ENCODE measurements at regions not wholly inside any gene's neighbourhood (a gene's known extent, or its start where the extent isn't known, plus 50 kb on each side); places are given as distances from the start of the nearest gene placed in this dataset.
"Not testable (repeated sequence)": the region's sequence is repeated elsewhere in the genome, so short reads cannot be mapped to it uniquely, and the experiment has no call there.

GRCh38 chr13:103487841-103488240 is 421.6 kb upstream of the SLC10A2 start:
- FAIRE-seq (no peak), DNase-seq (no peak)
- WGBS, 3 donors: 53 to 77% (median 74%) methylated on average over 2 of the region's 2 CpGs
- H3K36me3 ChIP-seq (ENCODE audit: control insufficient read depth in 3 of 3, insufficient read depth in 2 of 3, low read depth in 1 of 3, low read length in 3 of 3): no peaks in the 10 kb centered on the region
- no peaks in the 10 kb centered on the region for H3K27me3 ChIP-seq (ENCODE audit: control insufficient read depth in 3 of 3, insufficient read depth in 3 of 3, low read length in 3 of 3)
- no peak overlapping the region for H3K4me3 ChIP-seq (ENCODE audit: low read depth in 1 of 3, low read length in 3 of 3)
- H3K9me3 ChIP-seq (ENCODE audit: control insufficient read depth in 2 of 2, insufficient read depth in 1 of 2, low read depth in 1 of 2, low read length in 1 of 2): no peaks in the 10 kb centered on the region
- no peak overlapping the region for H3K27ac ChIP-seq (ENCODE audit: low read depth in 1 of 3, low read length in 2 of 3)
- no peaks in the 10 kb centered on the region for H3K4me1 ChIP-seq (ENCODE audit: control insufficient read depth in 3 of 3, insufficient read depth in 2 of 3, low read depth in 1 of 3, low read length in 2 of 3)

- no peak for FAIRE-seq
- WGBS, 3 donors: 95 to 100% (median 96%) methylated on average over 1 of the region's 1 CpG
- no peaks in the 10 kb centered on the region for H3K36me3 ChIP-seq (ENCODE audit: control insufficient read depth in 3 of 3, insufficient read depth in 2 of 3, low read depth in 1 of 3, low read length in 3 of 3)
- no peaks in the 10 kb centered on the region for H3K4me1 ChIP-seq (ENCODE audit: control insufficient read depth in 3 of 3, insufficient read depth in 2 of 3, low read depth in 1 of 3, low read length in 2 of 3)
- H3K9me3 ChIP-seq (ENCODE audit: control insufficient read depth in 2 of 2, insufficient read depth in 1 of 2, low read depth in 1 of 2, low read length in 1 of 2): no peaks in the 10 kb centered on the region
- H3K4me3 ChIP-seq (ENCODE audit: low read depth in 1 of 3, low read length in 3 of 3): no peak overlapping the region
- H3K27me3 ChIP-seq (ENCODE audit: control insufficient read depth in 3 of 3, insufficient read depth in 3 of 3, low read length in 3 of 3): no peaks in the 10 kb centered on the region
- no peak overlapping the region for H3K27ac ChIP-seq (ENCODE audit: low read depth in 1 of 3, low read length in 2 of 3)
- DNase-seq: no peak
Measured at GRCh38 chr13:103473081-103473480, 406.9 kb upstream of the SLC10A2 start.

- no peaks in the 10 kb centered on the region for H3K27me3 ChIP-seq (ENCODE audit: control insufficient read depth in 3 of 3, insufficient read depth in 3 of 3, low read length in 3 of 3)
Measured at GRCh38 chr13:103471896-103472295, 405.7 kb upstream of the SLC10A2 start.

GRCh38 chr13:103469771-103470170 is 403.6 kb upstream of the SLC10A2 start:
- H3K36me3 ChIP-seq (ENCODE audit: control insufficient read depth in 3 of 3, insufficient read depth in 2 of 3, low read depth in 1 of 3, low read length in 3 of 3): no peaks in the 10 kb centered on the region
- H3K27ac ChIP-seq (ENCODE audit: low read depth in 1 of 3, low read length in 2 of 3): no peak overlapping the region
- WGBS, 3 donors: 86 to 93% (median 91%) methylated on average over 1 of the region's 1 CpG
- no peaks in the 10 kb centered on the region for H3K27me3 ChIP-seq (ENCODE audit: control insufficient read depth in 3 of 3, insufficient read depth in 3 of 3, low read length in 3 of 3)
- FAIRE-seq (no peak), DNase-seq (no peak)
- H3K4me1 ChIP-seq (ENCODE audit: control insufficient read depth in 3 of 3, insufficient read depth in 2 of 3, low read depth in 1 of 3, low read length in 2 of 3): no peaks in the 10 kb centered on the region
- no peak overlapping the region for H3K4me3 ChIP-seq (ENCODE audit: low read depth in 1 of 3, low read length in 3 of 3)
- no peaks in the 10 kb centered on the region for H3K9me3 ChIP-seq (ENCODE audit: control insufficient read depth in 2 of 2, insufficient read depth in 1 of 2, low read depth in 1 of 2, low read length in 1 of 2)

More at GRCh38 chr13:103471896-103472295, 405.7 kb upstream of the SLC10A2 start:
- no peak overlapping the region for H3K4me3 ChIP-seq (ENCODE audit: low read depth in 1 of 3, low read length in 3 of 3)
- no peaks in the 10 kb centered on the region for H3K36me3 ChIP-seq (ENCODE audit: control insufficient read depth in 3 of 3, insufficient read depth in 2 of 3, low read depth in 1 of 3, low read length in 3 of 3)
- no peaks in the 10 kb centered on the region for H3K4me1 ChIP-seq (ENCODE audit: control insufficient read depth in 3 of 3, insufficient read depth in 2 of 3, low read depth in 1 of 3, low read length in 2 of 3)
- no peaks in the 10 kb centered on the region for H3K9me3 ChIP-seq (ENCODE audit: control insufficient read depth in 2 of 2, insufficient read depth in 1 of 2, low read depth in 1 of 2, low read length in 1 of 2)
- DNase-seq (no peak), FAIRE-seq (no peak)
- WGBS, 3 donors: 65 to 69% (median 67%) methylated on average over 4 of the region's 4 CpGs
- no peak overlapping the region for H3K27ac ChIP-seq (ENCODE audit: low read depth in 1 of 3, low read length in 2 of 3)

GRCh38 chr13:103466761-103467160 is 400.5 kb upstream of the SLC10A2 start:
- no peaks in the 10 kb centered on the region for H3K9me3 ChIP-seq (ENCODE audit: control insufficient read depth in 2 of 2, insufficient read depth in 1 of 2, low read depth in 1 of 2, low read length in 1 of 2)
- DNase-seq (no peak), FAIRE-seq (no peak)
- 82 to 94% (median 88%) methylated on average over 5 of the region's 5 CpGs for WGBS, 3 donors
- no peak overlapping the region for H3K27ac ChIP-seq (ENCODE audit: low read depth in 1 of 3, low read length in 2 of 3)
- no peaks in the 10 kb centered on the region for H3K27me3 ChIP-seq (ENCODE audit: control insufficient read depth in 3 of 3, insufficient read depth in 3 of 3, low read length in 3 of 3)
- no peak overlapping the region for H3K4me3 ChIP-seq (ENCODE audit: low read depth in 1 of 3, low read length in 3 of 3)
- H3K4me1 ChIP-seq (ENCODE audit: control insufficient read depth in 3 of 3, insufficient read depth in 2 of 3, low read depth in 1 of 3, low read length in 2 of 3): no peaks in the 10 kb centered on the region
- H3K36me3 ChIP-seq (ENCODE audit: control insufficient read depth in 3 of 3, insufficient read depth in 2 of 3, low read depth in 1 of 3, low read length in 3 of 3): no peaks in the 10 kb centered on the region

GRCh38 chr13:103460246-103460645 is 394.0 kb upstream of the SLC10A2 start:
- H3K27ac ChIP-seq (ENCODE audit: low read depth in 1 of 3, low read length in 2 of 3); DNase-seq; H3K4me3 ChIP-seq (ENCODE audit: low read depth in 1 of 3, low read length in 3 of 3); H3K9me3 ChIP-seq (ENCODE audit: control insufficient read depth in 2 of 2, insufficient read depth in 1 of 2, low read depth in 1 of 2, low read length in 1 of 2); H3K27me3 ChIP-seq (ENCODE audit: control insufficient read depth in 3 of 3, insufficient read depth in 3 of 3, low read length in 3 of 3); FAIRE-seq; H3K36me3 ChIP-seq (ENCODE audit: control insufficient read depth in 3 of 3, insufficient read depth in 2 of 3, low read depth in 1 of 3, low read length in 3 of 3); H3K4me1 ChIP-seq (ENCODE audit: control insufficient read depth in 3 of 3, insufficient read depth in 2 of 3, low read depth in 1 of 3, low read length in 2 of 3): not testable (repeated sequence)
- 68 to 78% (median 68%) methylated on average over 3 of the region's 3 CpGs for WGBS, 3 donors

- DNase-seq; FAIRE-seq; H3K9me3 ChIP-seq (ENCODE audit: control insufficient read depth in 2 of 2, insufficient read depth in 1 of 2, low read depth in 1 of 2, low read length in 1 of 2); H3K4me1 ChIP-seq (ENCODE audit: control insufficient read depth in 3 of 3, insufficient read depth in 2 of 3, low read depth in 1 of 3, low read length in 2 of 3); H3K36me3 ChIP-seq (ENCODE audit: control insufficient read depth in 3 of 3, insufficient read depth in 2 of 3, low read depth in 1 of 3, low read length in 3 of 3); H3K27ac ChIP-seq (ENCODE audit: low read depth in 1 of 3, low read length in 2 of 3); H3K27me3 ChIP-seq (ENCODE audit: control insufficient read depth in 3 of 3, insufficient read depth in 3 of 3, low read length in 3 of 3); H3K4me3 ChIP-seq (ENCODE audit: low read depth in 1 of 3, low read length in 3 of 3): not testable (repeated sequence)
- 96 to 97% (median 96%) methylated on average over 14 of the region's 14 CpGs for WGBS, 3 donors
Measured at GRCh38 chr13:103457050-103457449, 390.8 kb upstream of the SLC10A2 start.

- Histone ChIP-seq H3K9me3 (ENCODE audit: control insufficient read depth in 2 of 2, insufficient read depth in 1 of 2, low read depth in 1 of 2, low read length in 1 of 2) (no peaks in the 10 kb centered on the region), H3K4me3 (ENCODE audit: low read depth in 1 of 3, low read length in 3 of 3) (no peak overlapping the region), H3K36me3 (ENCODE audit: control insufficient read depth in 3 of 3, insufficient read depth in 2 of 3, low read depth in 1 of 3, low read length in 3 of 3) (no peaks in the 10 kb centered on the region), H3K27ac (ENCODE audit: low read depth in 1 of 3, low read length in 2 of 3) (no peak overlapping the region), H3K27me3 (ENCODE audit: control insufficient read depth in 3 of 3, insufficient read depth in 3 of 3, low read length in 3 of 3) (no peaks in the 10 kb centered on the region), H3K4me1 (ENCODE audit: control insufficient read depth in 3 of 3, insufficient read depth in 2 of 3, low read depth in 1 of 3, low read length in 2 of 3) (no peaks in the 10 kb centered on the region)
- WGBS, 3 donors: 27 to 74% (median 54%) methylated on average over 2 of the region's 2 CpGs
- no peak for DNase-seq
- no peak for FAIRE-seq
Measured at GRCh38 chr13:103451656-103452055, 385.4 kb upstream of the SLC10A2 start.

GRCh38 chr13:103443604-103444003 is 377.4 kb upstream of the SLC10A2 start:
- Histone ChIP-seq H3K27me3 (ENCODE audit: control insufficient read depth in 3 of 3, insufficient read depth in 3 of 3, low read length in 3 of 3) (no peaks in the 10 kb centered on the region), H3K9me3 (ENCODE audit: control insufficient read depth in 2 of 2, insufficient read depth in 1 of 2, low read depth in 1 of 2, low read length in 1 of 2) (no peaks in the 10 kb centered on the region), H3K36me3 (ENCODE audit: control insufficient read depth in 3 of 3, insufficient read depth in 2 of 3, low read depth in 1 of 3, low read length in 3 of 3) (no peaks in the 10 kb centered on the region), H3K27ac (ENCODE audit: low read depth in 1 of 3, low read length in 2 of 3) (no peak overlapping the region), H3K4me3 (ENCODE audit: low read depth in 1 of 3, low read length in 3 of 3) (no peak overlapping the region), H3K4me1 (ENCODE audit: control insufficient read depth in 3 of 3, insufficient read depth in 2 of 3, low read depth in 1 of 3, low read length in 2 of 3) (no peaks in the 10 kb centered on the region)
- FAIRE-seq (no peak), DNase-seq (no peak)
- 84 to 91% (median 88%) methylated on average over 4 of the region's 4 CpGs for WGBS, 3 donors
